ENCODE measurements at regions not wholly inside any gene's neighbourhood (a gene's known extent, or its start where the extent isn't known, plus 50 kb on each side); places are given as distances from the start of the nearest gene placed in this dataset.
"Not testable (repeated sequence)": the region's sequence is repeated elsewhere in the genome, so short reads cannot be mapped to it uniquely, and the experiment has no call there.

- DNase-seq (ENCODE audit: low spot score in 2 of 2): no peak
- H3K4me3 ChIP-seq: no peak overlapping the region
- no peaks in the 10 kb centered on the region for H3K4me1 ChIP-seq
- intact Hi-C loops (cut with DNase I; ENCODE audit: low total_unique reads): loop anchor here (5.0 kb wide), 1 partner anchor 905 kb away; no protein-coding TSS in a partner anchor
- no peak for TF ChIP-seq POLR2A (IDR thresholded peaks at IDR 0.05)
- no peak for TF ChIP-seq POLR2AphosphoS5 (IDR thresholded peaks at IDR 0.05)
- TF ChIP-seq, protein P1, sequence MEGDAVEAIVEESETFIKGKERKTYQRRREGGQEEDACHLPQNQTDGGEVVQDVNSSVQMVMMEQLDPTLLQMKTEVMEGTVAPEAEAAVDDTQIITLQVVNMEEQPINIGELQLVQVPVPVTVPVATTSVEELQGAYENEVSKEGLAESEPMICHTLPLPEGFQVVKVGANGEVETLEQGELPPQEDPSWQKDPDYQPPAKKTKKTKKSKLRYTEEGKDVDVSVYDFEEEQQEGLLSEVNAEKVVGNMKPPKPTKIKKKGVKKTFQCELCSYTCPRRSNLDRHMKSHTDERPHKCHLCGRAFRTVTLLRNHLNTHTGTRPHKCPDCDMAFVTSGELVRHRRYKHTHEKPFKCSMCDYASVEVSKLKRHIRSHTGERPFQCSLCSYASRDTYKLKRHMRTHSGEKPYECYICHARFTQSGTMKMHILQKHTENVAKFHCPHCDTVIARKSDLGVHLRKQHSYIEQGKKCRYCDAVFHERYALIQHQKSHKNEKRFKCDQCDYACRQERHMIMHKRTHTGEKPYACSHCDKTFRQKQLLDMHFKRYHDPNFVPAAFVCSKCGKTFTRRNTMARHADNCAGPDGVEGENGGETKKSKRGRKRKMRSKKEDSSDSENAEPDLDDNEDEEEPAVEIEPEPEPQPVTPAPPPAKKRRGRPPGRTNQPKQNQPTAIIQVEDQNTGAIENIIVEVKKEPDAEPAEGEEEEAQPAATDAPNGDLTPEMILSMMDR (IDR thresholded peaks at IDR 0.05): no peak
- peaks cover 0 to 12% of the 10 kb centered on the region in 2 donors for H3K9me3 ChIP-seq
- H3K27me3 ChIP-seq: no peaks in the 10 kb centered on the region
- H3K36me3 ChIP-seq: no peaks in the 10 kb centered on the region
- no peak overlapping the region for H3K27ac ChIP-seq
Observed at GRCh38 chr10:2197663-2198062, 460.3 kb upstream of the ADARB2 start.

DNA sequence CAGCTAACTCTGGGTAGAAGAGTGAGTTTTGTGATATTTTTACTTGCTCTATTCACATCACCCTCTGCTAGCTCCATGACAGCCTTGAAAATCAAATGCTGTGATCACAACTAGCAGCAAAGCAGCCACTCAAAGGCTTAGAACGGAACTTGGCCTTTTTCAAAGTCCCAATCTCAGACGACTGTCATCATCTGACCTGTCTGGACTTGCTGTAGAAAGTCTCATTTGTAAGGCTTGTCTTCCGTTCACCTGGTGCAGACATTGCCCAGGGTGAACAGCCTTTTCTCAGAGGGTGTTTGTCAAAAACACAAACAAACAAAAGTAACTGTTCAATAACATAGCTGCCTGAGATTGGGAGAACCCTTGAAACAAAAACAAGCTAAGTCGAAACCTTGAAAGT lies 458.9 kb upstream of the ADARB2 start:
- TF ChIP-seq POLR2AphosphoS5 (IDR thresholded peaks at IDR 0.05): no peak
- no peak overlapping the region for H3K4me3 ChIP-seq
- peaks cover 0 to 12% of the 10 kb centered on the region in 2 donors for H3K9me3 ChIP-seq
- intact Hi-C loops (cut with DNase I; ENCODE audit: low total_unique reads): loop anchor here (5.0 kb wide), 1 partner anchor 904 kb away; no protein-coding TSS in a partner anchor
- no peaks in the 10 kb centered on the region for H3K27me3 ChIP-seq
- H3K4me1 ChIP-seq: no peaks in the 10 kb centered on the region
- DNase-seq (ENCODE audit: low spot score in 2 of 2): no peak
- no peaks in the 10 kb centered on the region for H3K36me3 ChIP-seq
- no peak overlapping the region for H3K27ac ChIP-seq

DNA sequence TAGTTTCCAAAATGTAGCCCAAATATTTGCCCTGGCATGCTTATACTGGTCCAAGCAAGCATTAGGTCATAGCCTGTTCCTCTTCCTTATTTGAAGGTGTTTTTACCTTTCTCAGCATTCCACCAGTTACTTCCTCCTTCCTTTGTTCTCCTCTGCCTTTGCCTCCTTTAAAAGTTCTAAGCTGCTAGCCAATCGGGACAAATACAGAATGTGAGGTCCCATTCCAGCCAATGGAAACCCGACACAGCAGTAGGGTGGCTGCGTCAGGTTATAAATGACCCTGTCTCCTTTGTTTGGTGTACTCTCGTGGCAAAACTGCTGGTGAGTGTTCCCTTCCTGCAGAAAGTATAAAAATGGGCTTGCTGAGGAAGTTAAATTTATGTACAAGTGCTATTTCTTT lies 452.0 kb upstream of the ADARB2 start:
- H3K9me3 ChIP-seq; H3K27ac ChIP-seq; H3K27me3 ChIP-seq; H3K4me1 ChIP-seq; intact Hi-C loops (cut with DNase I; ENCODE audit: low total_unique reads); H3K36me3 ChIP-seq; DNase-seq (ENCODE audit: low spot score in 2 of 2); H3K4me3 ChIP-seq: not testable (repeated sequence)

GRCh38 chr10:2188371-2188770 lies 451.0 kb upstream of the ADARB2 start:
- no peak for DNase-seq (ENCODE audit: low spot score in 2 of 2)
- Histone ChIP-seq H3K27me3 (no peaks in the 10 kb centered on the region), H3K9me3 (no peaks in the 10 kb centered on the region), H3K36me3 (no peaks in the 10 kb centered on the region), H3K4me3 (no peak overlapping the region), H3K4me1 (no peaks in the 10 kb centered on the region), H3K27ac (no peak overlapping the region)
- TF ChIP-seq POLR2AphosphoS5 (IDR thresholded peaks at IDR 0.05) (no peak), POLR2A (IDR thresholded peaks at IDR 0.05) (no peak)
- TF ChIP-seq, protein P1 (IDR thresholded peaks at IDR 0.05): no peak
- intact Hi-C loops (cut with DNase I; ENCODE audit: low total_unique reads): no loop called here

DNA sequence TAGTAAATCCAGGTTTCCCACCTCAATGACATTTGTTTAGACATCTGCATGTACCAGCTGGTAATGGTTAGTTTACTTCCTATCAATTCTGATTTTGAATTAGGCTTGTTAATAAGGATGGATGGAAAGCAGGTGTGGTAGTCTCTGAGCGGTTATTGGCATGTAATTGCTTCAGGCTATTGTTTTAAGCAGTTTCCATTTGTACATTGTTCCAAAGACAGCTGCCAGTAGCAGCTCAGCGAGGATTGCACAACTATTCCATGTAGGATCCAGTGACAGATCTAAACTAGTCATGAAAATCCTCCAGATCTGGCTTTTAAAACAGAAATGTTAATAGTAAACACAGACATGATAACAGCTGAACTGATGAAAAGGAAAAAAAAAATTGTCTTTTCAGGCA lies 436.0 kb upstream of the ADARB2 start:
- Histone ChIP-seq H3K9me3 (no peaks in the 10 kb centered on the region), H3K27me3 (no peaks in the 10 kb centered on the region), H3K36me3 (no peaks in the 10 kb centered on the region), H3K4me3 (no peak overlapping the region), H3K27ac (no peak overlapping the region), H3K4me1 (no peaks in the 10 kb centered on the region)
- TF ChIP-seq, protein P1 (IDR thresholded peaks at IDR 0.05): no peak
- TF ChIP-seq POLR2A (IDR thresholded peaks at IDR 0.05): no peak
- no peak for TF ChIP-seq POLR2AphosphoS5 (IDR thresholded peaks at IDR 0.05)
- intact Hi-C loops (cut with DNase I; ENCODE audit: low total_unique reads): no loop called here
- DNase-seq (ENCODE audit: low spot score in 2 of 2): no peak

- intact Hi-C loops (cut with DNase I; ENCODE audit: low total_unique reads): no loop called here
- no peaks in the 10 kb centered on the region for H3K27me3 ChIP-seq
- H3K4me3 ChIP-seq: no peak overlapping the region
- H3K9me3 ChIP-seq: no peaks in the 10 kb centered on the region
- DNase-seq (ENCODE audit: low spot score in 2 of 2): no peak
- H3K36me3 ChIP-seq: no peaks in the 10 kb centered on the region
- H3K4me1 ChIP-seq: no peaks in the 10 kb centered on the region
- H3K27ac ChIP-seq: no peak overlapping the region
- TF ChIP-seq, protein P1 (IDR thresholded peaks at IDR 0.05): no peak
- TF ChIP-seq POLR2A (IDR thresholded peaks at IDR 0.05): no peak
- no peak for TF ChIP-seq POLR2AphosphoS5 (IDR thresholded peaks at IDR 0.05)
Observed at GRCh38 chr10:2165771-2166460, 428.6 kb upstream of the ADARB2 start.
